ENCODE measurements at regions not wholly inside any gene's neighbourhood (a gene's known extent, or its start where the extent isn't known, plus 50 kb on each side); places are given as distances from the start of the nearest gene placed in this dataset.

- Histone ChIP-seq H2AFZ (no peak overlapping the region), H3K4me3 (no peak overlapping the region), H3K9me3 (ENCODE audit: low read depth) (no peaks in the 10 kb centered on the region), H3K27me3 (no peaks in the 10 kb centered on the region), H3K9me2 (replicated peaks; ENCODE audit: insufficient read depth) (no peaks in the 10 kb centered on the region), H3K4me2 (no peak overlapping the region), H3K27ac (no peak overlapping the region), H3K36me3 (replicated peaks; ENCODE audit: insufficient read depth, low read depth) (no peaks in the 10 kb centered on the region), H4K20me1 (ENCODE audit: insufficient read depth, poor library complexity, severe bottlenecking) (no peaks in the 10 kb centered on the region), H3K4me1 (ENCODE audit: insufficient read depth) (no peaks in the 10 kb centered on the region), H3K79me2 (no peaks in the 10 kb centered on the region)
- TF ChIP-seq CTCF (IDR thresholded peaks at IDR 0.05; ENCODE audit: poor library complexity) (no peak), EZH2 (IDR thresholded peaks at IDR 0.05; ENCODE audit: borderline replicate concordance) (no peak), EZH2phosphoT487 (IDR thresholded peaks at IDR 0.05; ENCODE audit: low read depth, severe bottlenecking, unreplicated experiment) (no peak)
- WGBS (ENCODE audit: low lambda C conversion rate, missing lambda C conversion rate): 84% methylated on average over 2 of the region's 2 CpGs
- no peak for DNase-seq (ENCODE audit: low spot score)
Observed at GRCh38 chr9:90065851-90066250, 461.0 kb downstream of the GADD45G start.

- 76% methylated on average over 2 of the region's 2 CpGs for WGBS (ENCODE audit: low lambda C conversion rate, missing lambda C conversion rate)
- H3K9me2 ChIP-seq (replicated peaks; ENCODE audit: insufficient read depth): no peaks in the 10 kb centered on the region
- no peak overlapping the region for H2AFZ ChIP-seq
- no peaks in the 10 kb centered on the region for H3K9me3 ChIP-seq (ENCODE audit: low read depth)
- no peak overlapping the region for H3K4me3 ChIP-seq
- no peaks in the 10 kb centered on the region for H3K4me1 ChIP-seq (ENCODE audit: insufficient read depth)
- no peak overlapping the region for H3K4me2 ChIP-seq
- H3K27me3 ChIP-seq: no peaks in the 10 kb centered on the region
- TF ChIP-seq CTCF (IDR thresholded peaks at IDR 0.05; ENCODE audit: poor library complexity) (no peak), EZH2phosphoT487 (IDR thresholded peaks at IDR 0.05; ENCODE audit: low read depth, severe bottlenecking, unreplicated experiment) (no peak), EZH2 (IDR thresholded peaks at IDR 0.05; ENCODE audit: borderline replicate concordance) (no peak)
- H3K36me3 ChIP-seq (replicated peaks; ENCODE audit: insufficient read depth, low read depth): no peaks in the 10 kb centered on the region
- no peak overlapping the region for H3K27ac ChIP-seq
- no peaks in the 10 kb centered on the region for H3K79me2 ChIP-seq
- no peak for DNase-seq (ENCODE audit: low spot score)
- H4K20me1 ChIP-seq (ENCODE audit: insufficient read depth, poor library complexity, severe bottlenecking): no peaks in the 10 kb centered on the region
Observed at GRCh38 chr9:90069085-90069484, 464.3 kb downstream of the GADD45G start.

- no peak overlapping the region for H3K27ac ChIP-seq
- 92% methylated on average over 5 of the region's 5 CpGs for WGBS (ENCODE audit: low lambda C conversion rate, missing lambda C conversion rate)
Observed at GRCh38 chr9:90070056-90070455, 465.2 kb downstream of the GADD45G start.

More at GRCh38 chr9:90070056-90070455, 465.2 kb downstream of the GADD45G start:
- no peak for DNase-seq (ENCODE audit: low spot score)
- H3K4me3 ChIP-seq: no peak overlapping the region
- H3K4me2 ChIP-seq: no peak overlapping the region
- H2AFZ ChIP-seq: no peak overlapping the region
- H3K9me3 ChIP-seq (ENCODE audit: low read depth): no peaks in the 10 kb centered on the region
- no peaks in the 10 kb centered on the region for H3K79me2 ChIP-seq
- no peaks in the 10 kb centered on the region for H4K20me1 ChIP-seq (ENCODE audit: insufficient read depth, poor library complexity, severe bottlenecking)
- no peaks in the 10 kb centered on the region for H3K9me2 ChIP-seq (replicated peaks; ENCODE audit: insufficient read depth)
- no peaks in the 10 kb centered on the region for H3K4me1 ChIP-seq (ENCODE audit: insufficient read depth)
- no peak for TF ChIP-seq EZH2 (IDR thresholded peaks at IDR 0.05; ENCODE audit: borderline replicate concordance)
- TF ChIP-seq EZH2phosphoT487 (IDR thresholded peaks at IDR 0.05; ENCODE audit: low read depth, severe bottlenecking, unreplicated experiment): no peak
- TF ChIP-seq CTCF (IDR thresholded peaks at IDR 0.05; ENCODE audit: poor library complexity): no peak
- H3K36me3 ChIP-seq (replicated peaks; ENCODE audit: insufficient read depth, low read depth): no peaks in the 10 kb centered on the region
- no peaks in the 10 kb centered on the region for H3K27me3 ChIP-seq

Data from hepatocyte (in vitro differentiated cells).